DND-41 (cell line): ENCODE measurements at regions not wholly inside any gene's neighbourhood (a gene's known extent, or its start where the extent isn't known, plus 50 kb on each side); places are given as distances from the start of the nearest gene placed in this dataset.

Experiments
- ATAC-seq: fragments of 200-7000 bp; cut with Tn5 transposase; 3 replicates; pipeline ENCODE4 v1.9.1; 2021; ENCODE audit warnings: low read depth; ENCODE audit not compliant: insufficient read depth
- DNase-seq: peaks from one replicate; pipeline ENCODE4 v3.0.0-alpha.2; 2020
- H2AFZ ChIP-seq: 2 replicates; pipeline ENCODE4 v1.6.0; 2012; ENCODE audit warnings: low read depth, low read length
- H3K27ac ChIP-seq: 2 replicates; pipeline ENCODE4 v1.5.1; 2012; ENCODE audit warnings: low read length, inconsistent platforms
- H3K27me3 ChIP-seq: fragments of 200-600 bp; sonication (generic); 2 replicates; pipeline ENCODE4 v1.6.0; 2012; ENCODE audit warnings: low read length, mild to moderate bottlenecking, inconsistent platforms; ENCODE audit not compliant: insufficient read depth, poor library complexity
- H3K36me3 ChIP-seq: 2 replicates; pipeline ENCODE4 v1.5.1; 2012; ENCODE audit warnings: low read length, inconsistent platforms; ENCODE audit not compliant: insufficient read depth
- H3K4me1 ChIP-seq: 2 replicates; pipeline ENCODE4 v1.5.1; 2012; ENCODE audit warnings: mild to moderate bottlenecking, low read length; ENCODE audit not compliant: insufficient read depth
- H3K4me2 ChIP-seq: 2 replicates; pipeline ENCODE4 v1.6.0; 2012; ENCODE audit warnings: mild to moderate bottlenecking, moderate library complexity, low read length, inconsistent platforms; ENCODE audit not compliant: insufficient read depth
- H3K4me3 ChIP-seq, 2 experiments: fragments of 200-600 bp in 1 of 2; shearing (Covaris generic) in 1 of 2; 2 replicates each; pipeline ENCODE4 v1.5.1; 2012 to 2016; ENCODE audit warnings: inconsistent platforms in 2 of 2, low read length in 2 of 2, mild to moderate bottlenecking in 2 of 2, low read depth in 1 of 2, moderate library complexity in 1 of 2
- H3K79me2 ChIP-seq: 2 replicates; pipeline ENCODE4 v1.6.0; 2012; ENCODE audit warnings: low read length, inconsistent platforms; ENCODE audit not compliant: insufficient read depth
- H3K9ac ChIP-seq: 2 replicates; pipeline ENCODE4 v1.6.0; 2012; ENCODE audit warnings: low read depth, mild to moderate bottlenecking, inconsistent platforms, low read length, moderate library complexity
- H3K9me3 ChIP-seq: 2 replicates; pipeline ENCODE4 v1.5.1; 2012; ENCODE audit warnings: low read length, moderate library complexity, mild to moderate bottlenecking, inconsistent platforms; ENCODE audit not compliant: insufficient read depth, severe bottlenecking
- H4K20me1 ChIP-seq: 2 replicates; pipeline ENCODE4 v1.6.0; 2012; ENCODE audit warnings: low read length; ENCODE audit not compliant: insufficient read depth
- EZH2 ChIP-seq: IDR thresholded peaks from 3 replicates; pipeline ENCODE4 v1.6.1; 2012; ENCODE audit warnings: borderline replicate concordance, low read depth, mild to moderate bottlenecking, moderate library complexity, low read length, inconsistent platforms; ENCODE audit not compliant: severe bottlenecking
- TF ChIP-seq, protein P1 (sequence below): IDR thresholded peaks from 2 replicates; pipeline ENCODE4 v1.5.1; 2012; ENCODE audit warnings: borderline replicate concordance, low read length, moderate library complexity, mild to moderate bottlenecking; ENCODE audit not compliant: poor library complexity, severe bottlenecking; ENCODE audit errors: extremely low read depth

DNA sequence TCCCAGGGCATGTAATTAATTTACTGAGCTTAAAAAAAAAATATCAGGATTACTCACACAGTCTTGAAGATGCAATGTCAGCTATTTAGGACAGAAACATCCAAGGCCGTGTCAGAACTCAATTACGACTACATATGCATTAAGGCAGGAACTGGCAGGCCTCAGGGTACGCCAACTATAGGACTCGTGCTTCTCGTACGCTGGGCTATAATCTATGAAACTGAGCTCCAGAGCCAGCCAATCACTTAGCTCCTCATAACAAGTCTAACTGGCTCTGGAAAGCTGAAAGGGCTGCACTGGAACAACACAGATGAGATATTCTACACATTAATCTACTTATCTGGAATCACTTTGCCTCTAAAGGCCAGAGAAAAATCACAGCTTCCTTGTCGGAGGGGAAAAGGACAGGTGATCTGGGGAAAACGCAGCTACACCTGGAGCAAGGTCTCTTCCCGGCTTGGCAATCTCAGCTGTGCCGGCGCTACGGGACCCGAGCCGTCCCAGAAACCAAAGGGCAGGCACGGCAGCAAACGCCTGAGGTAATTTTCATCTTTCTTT is 212.0 kb downstream of the DEPDC1B start:
- Histone ChIP-seq H3K27ac (no peak overlapping the region), H3K4me3 (no peak overlapping the region), H3K4me2 (no peak overlapping the region), H4K20me1 (no peaks in the 10 kb centered on the region), H3K4me1 (no peaks in the 10 kb centered on the region), H3K9ac (no peak overlapping the region), H2AFZ (no peak overlapping the region), H3K36me3 (no peaks in the 10 kb centered on the region), H3K79me2 (no peaks in the 10 kb centered on the region), H3K9me3 (no peaks in the 10 kb centered on the region), H3K27me3 (peaks cover 8% of the 10 kb centered on the region)
- no peak for ATAC-seq
- DNase-seq = no peak
- TF ChIP-seq, protein P1, sequence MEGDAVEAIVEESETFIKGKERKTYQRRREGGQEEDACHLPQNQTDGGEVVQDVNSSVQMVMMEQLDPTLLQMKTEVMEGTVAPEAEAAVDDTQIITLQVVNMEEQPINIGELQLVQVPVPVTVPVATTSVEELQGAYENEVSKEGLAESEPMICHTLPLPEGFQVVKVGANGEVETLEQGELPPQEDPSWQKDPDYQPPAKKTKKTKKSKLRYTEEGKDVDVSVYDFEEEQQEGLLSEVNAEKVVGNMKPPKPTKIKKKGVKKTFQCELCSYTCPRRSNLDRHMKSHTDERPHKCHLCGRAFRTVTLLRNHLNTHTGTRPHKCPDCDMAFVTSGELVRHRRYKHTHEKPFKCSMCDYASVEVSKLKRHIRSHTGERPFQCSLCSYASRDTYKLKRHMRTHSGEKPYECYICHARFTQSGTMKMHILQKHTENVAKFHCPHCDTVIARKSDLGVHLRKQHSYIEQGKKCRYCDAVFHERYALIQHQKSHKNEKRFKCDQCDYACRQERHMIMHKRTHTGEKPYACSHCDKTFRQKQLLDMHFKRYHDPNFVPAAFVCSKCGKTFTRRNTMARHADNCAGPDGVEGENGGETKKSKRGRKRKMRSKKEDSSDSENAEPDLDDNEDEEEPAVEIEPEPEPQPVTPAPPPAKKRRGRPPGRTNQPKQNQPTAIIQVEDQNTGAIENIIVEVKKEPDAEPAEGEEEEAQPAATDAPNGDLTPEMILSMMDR = no peak
- TF ChIP-seq EZH2 = no peak

DNA sequence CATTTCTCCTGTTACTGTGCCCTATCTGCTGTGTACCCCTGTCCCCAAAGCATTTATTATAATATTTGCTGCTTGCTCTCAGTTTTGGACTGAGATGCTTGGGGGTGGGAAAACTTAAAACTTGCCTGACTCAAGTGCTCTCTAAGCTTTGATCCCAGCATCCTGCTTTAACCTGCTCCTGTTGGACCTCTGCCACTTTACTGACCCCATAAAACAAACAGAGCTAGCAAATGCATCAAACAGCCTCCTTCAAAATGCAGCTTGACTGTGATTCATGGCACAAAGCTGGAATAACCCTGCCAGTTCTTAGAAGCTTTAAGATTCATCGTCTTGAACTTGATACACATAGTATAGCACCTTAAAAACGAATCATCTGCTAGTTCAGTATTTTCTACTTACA is 212.5 kb downstream of the DEPDC1B start:
- Histone ChIP-seq H3K27me3 (peaks cover 8% of the 10 kb centered on the region), H3K79me2 (no peaks in the 10 kb centered on the region), H3K27ac (no peak overlapping the region), H2AFZ (no peak overlapping the region), H4K20me1 (no peaks in the 10 kb centered on the region), H3K9ac (no peak overlapping the region), H3K9me3 (no peaks in the 10 kb centered on the region), H3K4me1 (no peaks in the 10 kb centered on the region), H3K4me3 (no peak overlapping the region), H3K4me2 (no peak overlapping the region), H3K36me3 (no peaks in the 10 kb centered on the region)
- TF ChIP-seq, protein P1 = no peak
- TF ChIP-seq EZH2 = no peak
- DNase-seq (no peak), ATAC-seq (no peak)

DNA sequence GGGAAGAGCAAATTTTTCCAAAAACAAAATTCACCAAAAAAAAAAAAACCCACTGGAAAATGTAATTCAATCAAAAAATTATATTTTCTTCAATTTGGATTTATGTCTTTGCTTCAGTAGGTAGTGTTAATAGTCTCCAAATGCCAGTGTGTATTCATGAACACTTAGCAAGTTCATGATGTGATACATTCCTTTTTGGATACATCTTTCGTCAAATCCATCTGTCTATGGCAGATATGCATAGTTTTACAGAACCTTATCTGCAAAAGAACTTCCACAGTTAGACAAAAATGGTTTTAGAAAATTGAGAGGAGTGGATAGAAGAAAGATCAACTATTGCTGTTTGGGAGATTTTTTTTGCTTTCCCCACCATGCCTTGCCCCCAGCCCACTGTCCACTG is 214.6 kb downstream of the DEPDC1B start:
- no peak overlapping the region for H3K9ac ChIP-seq
- TF ChIP-seq, protein P1 = no peak
- TF ChIP-seq EZH2 = no peak
- H3K9me3 ChIP-seq = no peaks in the 10 kb centered on the region
- H3K27ac ChIP-seq = no peak overlapping the region
- no peaks in the 10 kb centered on the region for H4K20me1 ChIP-seq
- DNase-seq = no peak
- no peak for ATAC-seq
- H3K4me3 ChIP-seq = no peak overlapping the region
- H3K27me3 ChIP-seq = peaks cover 8% of the 10 kb centered on the region
- no peaks in the 10 kb centered on the region for H3K36me3 ChIP-seq
- H3K4me1 ChIP-seq = no peaks in the 10 kb centered on the region
- H2AFZ ChIP-seq = no peak overlapping the region
- no peaks in the 10 kb centered on the region for H3K79me2 ChIP-seq
- no peak overlapping the region for H3K4me2 ChIP-seq

DNA sequence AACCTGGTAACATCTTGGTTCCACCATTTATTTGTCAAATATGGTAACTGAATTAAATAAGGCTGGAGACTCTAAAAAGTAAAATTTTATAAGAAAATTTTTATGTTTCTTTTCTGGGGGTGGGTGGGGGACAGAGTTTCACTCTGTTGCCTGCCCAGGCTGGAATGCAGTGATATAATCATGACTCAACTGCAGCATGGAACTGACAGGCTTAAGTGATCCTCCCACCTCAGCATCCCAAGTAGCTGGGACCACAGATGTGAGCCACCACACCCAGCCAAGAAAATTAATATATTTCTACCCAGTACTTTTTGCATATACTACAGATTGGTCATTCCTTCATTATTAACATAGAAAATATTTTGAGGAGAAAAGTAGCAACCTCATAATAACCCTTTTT is 216.9 kb downstream of the DEPDC1B start:
- H3K27ac ChIP-seq = no peak overlapping the region

More for the DNA sequence above, 216.9 kb downstream of the DEPDC1B start:
- H3K4me3 ChIP-seq = no peak overlapping the region
- H2AFZ ChIP-seq = no peak overlapping the region
- H3K4me1 ChIP-seq = no peaks in the 10 kb centered on the region
- H3K9ac ChIP-seq = no peak overlapping the region
- H3K79me2 ChIP-seq = no peaks in the 10 kb centered on the region
- H3K9me3 ChIP-seq = no peaks in the 10 kb centered on the region
- DNase-seq (no peak), ATAC-seq (no peak)
- no peaks in the 10 kb centered on the region for H4K20me1 ChIP-seq
- no peaks in the 10 kb centered on the region for H3K36me3 ChIP-seq
- H3K27me3 ChIP-seq = peaks cover 6% of the 10 kb centered on the region
- no peak overlapping the region for H3K4me2 ChIP-seq
- TF ChIP-seq, protein P1 = no peak
- no peak for TF ChIP-seq EZH2
